ENCODE measurements at regions not wholly inside any gene's neighbourhood (a gene's known extent, or its start where the extent isn't known, plus 50 kb on each side); places are given as distances from the start of the nearest gene placed in this dataset.

DNA sequence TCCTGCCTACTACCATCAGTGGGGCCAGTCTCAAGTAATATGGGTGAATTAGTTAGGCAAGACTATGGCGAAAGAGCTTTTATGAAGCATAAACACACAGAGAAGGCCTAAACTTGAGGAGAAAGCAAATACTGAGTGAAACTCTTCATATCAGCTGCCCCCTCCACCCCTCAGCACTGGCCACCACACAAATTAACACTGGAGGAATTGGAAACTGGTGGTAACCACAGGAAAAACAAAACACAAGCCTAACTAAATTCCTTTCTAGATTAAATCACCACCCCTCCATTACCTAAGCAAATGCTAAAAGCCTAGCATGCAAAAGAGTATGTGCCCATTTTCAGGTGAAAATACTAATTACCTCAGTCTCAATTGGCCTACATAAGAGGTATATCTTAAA is 774.7 kb upstream of the NECTIN3 start:
- no peak overlapping the region for H3K4me3 ChIP-seq (ENCODE audit: low read depth, low read length, poor library complexity, severe bottlenecking)
- no peaks in the 10 kb centered on the region for H3K4me1 ChIP-seq (ENCODE audit: insufficient read depth, low read length, poor library complexity, severe bottlenecking)
- CTCF ChIA-PET (ENCODE audit: unreplicated experiment), result no interaction called here
- H3K9me3 ChIP-seq (ENCODE audit: low read length), result no peaks in the 10 kb centered on the region
- no peak overlapping the region for H2AFZ ChIP-seq (ENCODE audit: low read length)
- no peaks in the 10 kb centered on the region for H4K20me1 ChIP-seq (ENCODE audit: insufficient read depth, low read length)
- H3K4me2 ChIP-seq (ENCODE audit: low read length), result no peak overlapping the region
- no peak overlapping the region for H3K27ac ChIP-seq (ENCODE audit: low read depth, low read length, poor library complexity, severe bottlenecking)
- BruUV-seq (replicated peaks), result no TSS peak
- no peaks in the 10 kb centered on the region for H3K36me3 ChIP-seq (ENCODE audit: insufficient read depth, low read length)
- POLR2A ChIA-PET, result no interaction called here
- no peak for DNase-seq (ENCODE audit: low spot score)
- no peaks in the 10 kb centered on the region for H3K9me2 ChIP-seq (ENCODE audit: insufficient read depth, low read length)
- no peaks in the 10 kb centered on the region for H3K79me2 ChIP-seq (ENCODE audit: insufficient read depth, low read depth, low read length)
- no peak for TF ChIP-seq EZH2phosphoT487 (IDR thresholded peaks at IDR 0.05; ENCODE audit: borderline replicate concordance, low read depth, low read length)
- TF ChIP-seq, protein P1, sequence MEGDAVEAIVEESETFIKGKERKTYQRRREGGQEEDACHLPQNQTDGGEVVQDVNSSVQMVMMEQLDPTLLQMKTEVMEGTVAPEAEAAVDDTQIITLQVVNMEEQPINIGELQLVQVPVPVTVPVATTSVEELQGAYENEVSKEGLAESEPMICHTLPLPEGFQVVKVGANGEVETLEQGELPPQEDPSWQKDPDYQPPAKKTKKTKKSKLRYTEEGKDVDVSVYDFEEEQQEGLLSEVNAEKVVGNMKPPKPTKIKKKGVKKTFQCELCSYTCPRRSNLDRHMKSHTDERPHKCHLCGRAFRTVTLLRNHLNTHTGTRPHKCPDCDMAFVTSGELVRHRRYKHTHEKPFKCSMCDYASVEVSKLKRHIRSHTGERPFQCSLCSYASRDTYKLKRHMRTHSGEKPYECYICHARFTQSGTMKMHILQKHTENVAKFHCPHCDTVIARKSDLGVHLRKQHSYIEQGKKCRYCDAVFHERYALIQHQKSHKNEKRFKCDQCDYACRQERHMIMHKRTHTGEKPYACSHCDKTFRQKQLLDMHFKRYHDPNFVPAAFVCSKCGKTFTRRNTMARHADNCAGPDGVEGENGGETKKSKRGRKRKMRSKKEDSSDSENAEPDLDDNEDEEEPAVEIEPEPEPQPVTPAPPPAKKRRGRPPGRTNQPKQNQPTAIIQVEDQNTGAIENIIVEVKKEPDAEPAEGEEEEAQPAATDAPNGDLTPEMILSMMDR (conservative IDR thresholded peaks at IDR 0.05; ENCODE audit: low read length), result no peak
- intact Hi-C loops (cut with micrococcal nuclease; ENCODE audit: unreplicated experiment), result no loop called here

- CTCF ChIA-PET (ENCODE audit: unreplicated experiment), result no interaction called here
Measured at GRCh38 chr3:110301781-110302180, 769.8 kb upstream of the NECTIN3 start.

GRCh38 chr3:110307065-110307809 is 764.4 kb upstream of the NECTIN3 start:
- Histone ChIP-seq H3K4me2 (ENCODE audit: low read length) (no peak overlapping the region), H4K20me1 (ENCODE audit: insufficient read depth, low read length) (no peaks in the 10 kb centered on the region), H3K9me2 (ENCODE audit: insufficient read depth, low read length) (no peaks in the 10 kb centered on the region), H3K4me3 (ENCODE audit: low read depth, low read length, poor library complexity, severe bottlenecking) (no peak overlapping the region), H3K36me3 (ENCODE audit: insufficient read depth, low read length) (no peaks in the 10 kb centered on the region), H3K79me2 (ENCODE audit: insufficient read depth, low read depth, low read length) (no peaks in the 10 kb centered on the region), H3K9me3 (ENCODE audit: low read length) (no peaks in the 10 kb centered on the region), H2AFZ (ENCODE audit: low read length) (no peak overlapping the region), H3K27ac (ENCODE audit: low read depth, low read length, poor library complexity, severe bottlenecking) (no peak overlapping the region), H3K4me1 (ENCODE audit: insufficient read depth, low read length, poor library complexity, severe bottlenecking) (no peaks in the 10 kb centered on the region)
- BruUV-seq (replicated peaks), result no TSS peak
- ChIA-PET POLR2A (interaction anchor here (0.6 kb wide), 2 partner anchors 26 to 1076 kb away, joined by 3 read pairs; no protein-coding TSS in a partner anchor), CTCF (ENCODE audit: unreplicated experiment) (no interaction called here)
- intact Hi-C loops (cut with micrococcal nuclease; ENCODE audit: unreplicated experiment), result no loop called here
- DNase-seq (ENCODE audit: low spot score), result no peak
- TF ChIP-seq, protein P1 (conservative IDR thresholded peaks at IDR 0.05; ENCODE audit: low read length), result no peak
- TF ChIP-seq EZH2phosphoT487 (IDR thresholded peaks at IDR 0.05; ENCODE audit: borderline replicate concordance, low read depth, low read length), result no peak

More at GRCh38 chr3:110301781-110302180, 769.8 kb upstream of the NECTIN3 start:
- Histone ChIP-seq H2AFZ (ENCODE audit: low read length) (no peak overlapping the region), H3K36me3 (ENCODE audit: insufficient read depth, low read length) (no peaks in the 10 kb centered on the region), H4K20me1 (ENCODE audit: insufficient read depth, low read length) (no peaks in the 10 kb centered on the region), H3K4me3 (ENCODE audit: low read depth, low read length, poor library complexity, severe bottlenecking) (no peak overlapping the region), H3K9me2 (ENCODE audit: insufficient read depth, low read length) (no peaks in the 10 kb centered on the region), H3K79me2 (ENCODE audit: insufficient read depth, low read depth, low read length) (no peaks in the 10 kb centered on the region), H3K4me2 (ENCODE audit: low read length) (no peak overlapping the region), H3K4me1 (ENCODE audit: insufficient read depth, low read length, poor library complexity, severe bottlenecking) (no peaks in the 10 kb centered on the region), H3K9me3 (ENCODE audit: low read length) (no peaks in the 10 kb centered on the region), H3K27ac (ENCODE audit: low read depth, low read length, poor library complexity, severe bottlenecking) (no peak overlapping the region)
- POLR2A ChIA-PET, result no interaction called here
- intact Hi-C loops (cut with micrococcal nuclease; ENCODE audit: unreplicated experiment), result no loop called here
- no peak for TF ChIP-seq EZH2phosphoT487 (IDR thresholded peaks at IDR 0.05; ENCODE audit: borderline replicate concordance, low read depth, low read length)
- TF ChIP-seq, protein P1 (conservative IDR thresholded peaks at IDR 0.05; ENCODE audit: low read length), result no peak
- no TSS peak for BruUV-seq (replicated peaks)
- no peak for DNase-seq (ENCODE audit: low spot score)
